HepG2 (cell line): ENCODE measurements at regions not wholly inside any gene's neighbourhood (a gene's known extent, or its start where the extent isn't known, plus 50 kb on each side); places are given as distances from the start of the nearest gene placed in this dataset.

Experiments
- ATAC-seq: fragments of 200-7000 bp; cut with Tn5 transposase; 3 replicates; pipeline ENCODE4 v1.9.1; 2020; ENCODE audit warnings: mild to moderate bottlenecking, moderate library complexity
- BruUV-seq: library from RNA; stranded (reverse); fragments of 400-500 nt; replicated peaks from 2 replicates; lab custom pipeline; 2021; lab: Mats Ljungman, UMichigan
- CTCF ChIA-PET: fragments of 300-600 bp; formaldehyde crosslinking; extraction: SDS; loops from one replicate; lab custom pipeline; 2021; ENCODE audit warnings: low total read pairs, inconsistent platforms, low intra/inter-chr PET ratio; lab: Yijun Ruan, JAX
- POLR2A ChIA-PET: fragments of 350-600 bp; sonication (Branson Sonifier 250); formaldehyde crosslinking; loops from one replicate; lab custom pipeline; 2020; ENCODE audit warnings: antibody characterized with exemption, inconsistent platforms; lab: Yijun Ruan, JAX
- DNase-seq: peaks from one replicate; pipeline ENCODE4 v3.0.0-alpha.2; 2015; ENCODE audit warnings: low spot score
- FAIRE-seq: peaks from 3 replicates; lab custom pipeline; 2011; peaks lifted over from hg19 to GRCh38; lab: Jason Lieb, UNC
- H2AFZ ChIP-seq: one replicate; pipeline ENCODE4 v1.6.1; 2011; ENCODE audit warnings: low read length, inconsistent platforms
- H3K27ac ChIP-seq: fragments of 300-600 bp; 3 replicates; pipeline ENCODE4 v1.8.0; 2011; ENCODE audit warnings: mixed run types, mild to moderate bottlenecking, mixed read lengths, low read length, inconsistent platforms; ENCODE audit not compliant: insufficient read depth; ENCODE audit errors: extremely low read length
- H3K27me3 ChIP-seq, 2 experiments: fragments of 200-600 bp in 1 of 2; 2 replicates in 1 of 2; 3 replicates in 1 of 2; pipeline versions ENCODE4 v1.6.0 to v1.8.0; 2011; ENCODE audit warnings: low read length in 2 of 2, mild to moderate bottlenecking in 2 of 2, moderate library complexity in 2 of 2, inconsistent platforms in 1 of 2; ENCODE audit not compliant: insufficient read depth in 2 of 2, control insufficient read depth in 1 of 2
- H3K36me3 ChIP-seq, 2 experiments: fragments of 200-600 bp in 1 of 2; replicated peaks in 1 of 2; 2 replicates in 1 of 2; 3 replicates in 1 of 2; pipeline versions ENCODE4 v1.5.1 to v1.8.0; 2011; ENCODE audit warnings: low read length in 2 of 2, inconsistent platforms in 1 of 2; ENCODE audit not compliant: insufficient read depth in 2 of 2, control insufficient read depth in 1 of 2
- H3K4me1 ChIP-seq: 2 replicates; pipeline ENCODE4 v1.5.1; 2012; ENCODE audit warnings: low read length, inconsistent platforms; ENCODE audit not compliant: insufficient read depth
- H3K4me2 ChIP-seq: 2 replicates; pipeline ENCODE4 v1.6.0; 2011; ENCODE audit warnings: low read depth, low read length, inconsistent platforms
- H3K4me3 ChIP-seq, 3 experiments: fragments of 200-600 bp in 1 of 3; sonication (generic), shearing (Covaris generic) in 1 of 3; replicated peaks in 1 of 3; 2 replicates each; pipeline ENCODE4 v1.5.1; 2011 to 2016; ENCODE audit warnings: low read length in 3 of 3, inconsistent platforms in 2 of 3, low read depth in 2 of 3, mild to moderate bottlenecking in 2 of 3, control low read depth in 1 of 3, mixed read lengths in 1 of 3; ENCODE audit not compliant: insufficient read depth in 1 of 3
- H3K79me2 ChIP-seq: one replicate; pipeline ENCODE4 v1.6.1; 2011; ENCODE audit warnings: low read length, inconsistent platforms; ENCODE audit not compliant: insufficient read depth
- H3K9ac ChIP-seq: 2 replicates; pipeline ENCODE4 v1.6.0; 2011; ENCODE audit warnings: mild to moderate bottlenecking, low read depth, low read length, inconsistent platforms; ENCODE audit not compliant: insufficient read depth
- H3K9me3 ChIP-seq: 2 replicates; pipeline ENCODE4 v1.5.1; 2012; ENCODE audit warnings: mild to moderate bottlenecking, low read length
- H4K20me1 ChIP-seq: 2 replicates; pipeline ENCODE4 v1.6.0; 2011; ENCODE audit warnings: inconsistent platforms, mild to moderate bottlenecking, low read length, moderate library complexity; ENCODE audit not compliant: insufficient read depth
- ASH2L ChIP-seq: fragments of 300-600, 200-600 bp; sonication (generic); IDR thresholded peaks from 2 replicates; pipeline ENCODE4 v1.7.0; 2017; ENCODE audit warnings: low read depth, mild to moderate bottlenecking, moderate library complexity, mixed read lengths, low read length; ENCODE audit not compliant: insufficient read length
- HNRNPL ChIP-seq: fragments of 200-400 bp; formaldehyde crosslinking; IDR thresholded peaks from 2 replicates; pipeline ENCODE4 v1.6.1; 2017; ENCODE audit warnings: mild to moderate bottlenecking, low read depth, low read length
- KLF6 ChIP-seq: IDR thresholded peaks from 2 replicates; pipeline ENCODE4 v1.8.0; 2016; ENCODE audit warnings: missing biosample characterization, missing genetic modification reagents
- MBD4 ChIP-seq: IDR thresholded peaks from 2 replicates; pipeline ENCODE4 v1.6.1; 2012; ENCODE audit warnings: low read length, inconsistent platforms, borderline replicate concordance
- NFKB2 ChIP-seq: sonication (generic); formaldehyde crosslinking; IDR thresholded peaks from 2 replicates; pipeline ENCODE4 v1.4.0; 2020; ENCODE audit warnings: missing genetic modification reagents, borderline replicate concordance
- NKX3-1 ChIP-seq: sonication (generic); formaldehyde crosslinking; IDR thresholded peaks from 2 replicates; pipeline ENCODE4 v1.5.0; 2020; ENCODE audit warnings: missing genetic modification reagents
- SMAD1 ChIP-seq: sonication (generic); formaldehyde crosslinking; IDR thresholded peaks from 2 replicates; pipeline ENCODE4 v1.4.0; 2020; ENCODE audit warnings: missing genetic modification reagents, low read depth, mild to moderate bottlenecking, borderline replicate concordance
- SMYD3 ChIP-seq: sonication (generic); formaldehyde crosslinking; IDR thresholded peaks from 2 replicates; pipeline ENCODE4 v1.8.1; 2023; ENCODE audit warnings: mild to moderate bottlenecking, missing genetic modification reagents
- SRSF9 ChIP-seq: fragments of 200-400 bp; formaldehyde crosslinking; IDR thresholded peaks from 2 replicates; pipeline ENCODE4 v1.6.1; 2018; ENCODE audit warnings: borderline replicate concordance, mild to moderate bottlenecking, low read depth, low read length; ENCODE audit not compliant: insufficient read depth, poor library complexity, severe bottlenecking
- STAG1 ChIP-seq: sonication (generic); formaldehyde crosslinking; IDR thresholded peaks from 2 replicates; pipeline ENCODE4 v1.4.0; 2020; ENCODE audit warnings: missing genetic modification reagents
- ZBTB7A ChIP-seq: sonication (generic); formaldehyde crosslinking; IDR thresholded peaks from 2 replicates; pipeline ENCODE4 v1.8.0; 2022; ENCODE audit warnings: mild to moderate bottlenecking, missing genetic modification reagents
- ZNF12 ChIP-seq: sonication (generic); formaldehyde crosslinking; IDR thresholded peaks from 2 replicates; pipeline ENCODE4 v1.5.0; 2020; ENCODE audit warnings: missing genetic modification reagents
- ZNF501 ChIP-seq: sonication (generic); formaldehyde crosslinking; IDR thresholded peaks from 2 replicates; pipeline ENCODE4 v1.5.1; 2020; ENCODE audit warnings: mild to moderate bottlenecking, moderate library complexity, missing genetic modification reagents
- ZNF598 ChIP-seq: sonication (generic); formaldehyde crosslinking; IDR thresholded peaks from 2 replicates; pipeline ENCODE4 v1.5.1; 2020; ENCODE audit warnings: mild to moderate bottlenecking, missing genetic modification reagents, borderline replicate concordance
- ZNF776 ChIP-seq: sonication (generic); formaldehyde crosslinking; IDR thresholded peaks from 2 replicates; pipeline ENCODE4 v1.4.0; 2020; ENCODE audit warnings: mild to moderate bottlenecking, missing genetic modification reagents
- WGBS: methylation state at CpG from one replicate; pipeline ENCODE4 v1.1.6; 2017; ENCODE audit warnings: low lambda C conversion rate; 5-methylcytosine and 5-hydroxymethylcytosine counted together
- in situ Hi-C: cut with HindIII; loops from 2 replicates; pipeline ENCODE4 v1.10.0; 2017; ENCODE audit warnings: low pct_unique_long_range_greater_than_20kb; ENCODE audit not compliant: extremely low pct_ligation_motif_present
- intact Hi-C: fragments of 100-400 bp; cut with micrococcal nuclease; formaldehyde crosslinking; loops from one replicate; pipeline ENCODE4 v1.10.0; 2022; ENCODE audit not compliant: unreplicated experiment
- TF ChIP-seq, protein P1 (sequence below): sonication (generic); formaldehyde crosslinking; IDR thresholded peaks from 2 replicates; pipeline ENCODE4 v1.9.0; 2022; ENCODE audit warnings: low read depth, missing genetic modification reagents
- TF ChIP-seq, protein P2 (sequence below): sonication (generic); IDR thresholded peaks from 2 replicates; pipeline ENCODE4 v1.6.1; 2016; ENCODE audit warnings: low read depth, borderline replicate concordance
- TF ChIP-seq, protein P3 (sequence below): sonication (generic); formaldehyde crosslinking; conservative IDR thresholded peaks from 2 replicates; pipeline ENCODE4 v1.4.0; 2020; ENCODE audit warnings: missing genetic modification reagents

DNA sequence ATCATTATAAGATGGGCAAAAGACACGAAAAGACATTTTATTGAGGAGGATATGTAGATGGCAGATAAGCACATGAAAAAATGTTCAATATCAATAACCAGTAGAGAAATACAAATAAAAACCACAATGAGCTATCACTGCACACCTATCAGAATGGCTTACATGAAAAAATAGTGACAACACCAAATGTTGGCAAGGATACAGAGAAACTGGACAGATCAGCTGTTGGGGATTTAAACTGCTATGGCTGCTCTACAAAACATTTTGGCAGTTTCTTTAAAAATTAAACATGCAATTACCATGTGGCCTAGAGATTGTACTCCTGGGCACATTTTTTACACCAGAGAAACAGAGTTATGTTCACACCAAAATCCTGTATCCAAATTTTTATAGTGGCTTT lies 172.7 kb upstream of the TENT5A start:
- POLR2A ChIA-PET: no interaction called here

More for the DNA sequence above, 172.7 kb upstream of the TENT5A start:
- H3K9me3 ChIP-seq: peaks cover 10% of the 10 kb centered on the region; the same call in 1 of the 2 replicates
- H4K20me1 ChIP-seq: no peaks in the 10 kb centered on the region
- H3K36me3 ChIP-seq: no peaks in the 10 kb centered on the region
- peaks cover 10% of the 10 kb centered on the region for H3K4me1 ChIP-seq
- H3K9ac ChIP-seq: no peak overlapping the region
- 89% methylated on average over 1 of the region's 1 CpG for WGBS
- no peaks in the 10 kb centered on the region for H3K27me3 ChIP-seq
- intact Hi-C loops (no loop called here), in situ Hi-C loops (no loop called here)
- BruUV-seq: no TSS peak
- no peak overlapping the region for H3K4me3 ChIP-seq
- FAIRE-seq (no peak), DNase-seq (no peak), ATAC-seq (no peak)
- TF ChIP-seq NKX3-1 (no peak), SRSF9 (no peak), ZNF12 (CRISPR knock-in tag) (no peak), ZBTB7A (CRISPR knock-in tag) (no peak), ASH2L (no peak), STAG1 (CRISPR knock-in tag) (no peak), KLF6 (no peak), ZNF501 (CRISPR knock-in tag) (no peak), SMYD3 (CRISPR knock-in tag) (no peak), ZNF598 (CRISPR knock-in tag) (no peak), MBD4 (no peak), SMAD1 (CRISPR knock-in tag) (no peak), NFKB2 (CRISPR knock-in tag) (no peak), ZNF776 (no peak), HNRNPL (no peak)
- TF ChIP-seq, protein P1, sequence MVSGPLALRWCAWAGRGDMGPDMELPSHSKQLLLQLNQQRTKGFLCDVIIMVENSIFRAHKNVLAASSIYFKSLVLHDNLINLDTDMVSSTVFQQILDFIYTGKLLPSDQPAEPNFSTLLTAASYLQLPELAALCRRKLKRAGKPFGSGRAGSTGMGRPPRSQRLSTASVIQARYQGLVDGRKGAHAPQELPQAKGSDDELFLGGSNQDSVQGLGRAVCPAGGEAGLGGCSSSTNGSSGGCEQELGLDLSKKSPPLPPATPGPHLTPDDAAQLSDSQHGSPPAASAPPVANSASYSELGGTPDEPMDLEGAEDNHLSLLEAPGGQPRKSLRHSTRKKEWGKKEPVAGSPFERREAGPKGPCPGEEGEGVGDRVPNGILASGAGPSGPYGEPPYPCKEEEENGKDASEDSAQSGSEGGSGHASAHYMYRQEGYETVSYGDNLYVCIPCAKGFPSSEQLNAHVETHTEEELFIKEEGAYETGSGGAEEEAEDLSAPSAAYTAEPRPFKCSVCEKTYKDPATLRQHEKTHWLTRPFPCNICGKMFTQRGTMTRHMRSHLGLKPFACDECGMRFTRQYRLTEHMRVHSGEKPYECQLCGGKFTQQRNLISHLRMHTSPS: no peak
- TF ChIP-seq, protein P2, sequence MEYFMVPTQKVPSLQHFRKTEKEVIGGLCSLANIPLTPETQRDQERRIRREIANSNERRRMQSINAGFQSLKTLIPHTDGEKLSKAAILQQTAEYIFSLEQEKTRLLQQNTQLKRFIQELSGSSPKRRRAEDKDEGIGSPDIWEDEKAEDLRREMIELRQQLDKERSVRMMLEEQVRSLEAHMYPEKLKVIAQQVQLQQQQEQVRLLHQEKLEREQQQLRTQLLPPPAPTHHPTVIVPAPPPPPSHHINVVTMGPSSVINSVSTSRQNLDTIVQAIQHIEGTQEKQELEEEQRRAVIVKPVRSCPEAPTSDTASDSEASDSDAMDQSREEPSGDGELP: no peak
- TF ChIP-seq, protein P3, sequence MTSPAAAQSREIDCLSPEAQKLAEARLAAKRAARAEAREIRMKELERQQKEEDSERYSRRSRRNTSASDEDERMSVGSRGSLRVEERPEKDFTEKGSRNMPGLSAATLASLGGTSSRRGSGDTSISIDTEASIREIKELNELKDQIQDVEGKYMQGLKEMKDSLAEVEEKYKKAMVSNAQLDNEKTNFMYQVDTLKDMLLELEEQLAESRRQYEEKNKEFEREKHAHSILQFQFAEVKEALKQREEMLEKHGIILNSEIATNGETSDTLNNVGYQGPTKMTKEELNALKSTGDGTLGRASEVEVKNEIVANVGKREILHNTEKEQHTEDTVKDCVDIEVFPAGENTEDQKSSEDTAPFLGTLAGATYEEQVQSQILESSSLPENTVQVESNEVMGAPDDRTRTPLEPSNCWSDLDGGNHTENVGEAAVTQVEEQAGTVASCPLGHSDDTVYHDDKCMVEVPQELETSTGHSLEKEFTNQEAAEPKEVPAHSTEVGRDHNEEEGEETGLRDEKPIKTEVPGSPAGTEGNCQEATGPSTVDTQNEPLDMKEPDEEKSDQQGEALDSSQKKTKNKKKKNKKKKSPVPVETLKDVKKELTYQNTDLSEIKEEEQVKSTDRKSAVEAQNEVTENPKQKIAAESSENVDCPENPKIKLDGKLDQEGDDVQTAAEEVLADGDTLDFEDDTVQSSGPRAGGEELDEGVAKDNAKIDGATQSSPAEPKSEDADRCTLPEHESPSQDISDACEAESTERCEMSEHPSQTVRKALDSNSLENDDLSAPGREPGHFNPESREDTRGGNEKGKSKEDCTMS (CRISPR knock-in tag): no peak
- CTCF ChIA-PET: no interaction called here
- no peak overlapping the region for H2AFZ ChIP-seq
- no peak overlapping the region for H3K4me2 ChIP-seq
- H3K27ac ChIP-seq: no peak overlapping the region
- no peaks in the 10 kb centered on the region for H3K79me2 ChIP-seq
